GM12872 (cell line): ENCODE measurements at regions not wholly inside any gene's neighbourhood (a gene's known extent, or its start where the extent isn't known, plus 50 kb on each side); places are given as distances from the start of the nearest gene placed in this dataset.

ENCODE experiments used
- TF ChIP-seq, protein P1 (sequence below): IDR thresholded peaks from 3 replicates; pipeline ENCODE4 v1.5.1; 2011; ENCODE audit warnings: low read depth, mild to moderate bottlenecking, low read length, moderate library complexity; ENCODE audit not compliant: insufficient read depth

DNA sequence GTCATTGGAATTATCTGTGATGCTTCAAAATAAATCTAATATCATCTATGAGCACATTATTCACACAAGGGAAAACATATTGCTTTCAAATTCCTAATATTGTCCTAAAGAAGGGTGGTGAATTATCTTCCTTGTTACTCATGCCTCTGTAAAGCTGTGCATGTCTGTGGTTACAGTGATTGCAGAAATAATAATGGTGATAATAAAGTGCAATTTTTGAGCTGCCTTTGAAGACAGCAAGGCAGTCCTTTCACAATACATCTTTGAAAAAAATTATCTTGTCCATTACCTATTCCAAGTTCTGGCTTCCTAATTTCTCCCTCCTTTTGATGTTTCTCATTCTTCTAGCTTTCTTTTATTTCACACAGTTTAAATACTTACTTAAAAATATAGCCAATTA is 442.1 kb upstream of the EYS start:
- TF ChIP-seq, protein P1, sequence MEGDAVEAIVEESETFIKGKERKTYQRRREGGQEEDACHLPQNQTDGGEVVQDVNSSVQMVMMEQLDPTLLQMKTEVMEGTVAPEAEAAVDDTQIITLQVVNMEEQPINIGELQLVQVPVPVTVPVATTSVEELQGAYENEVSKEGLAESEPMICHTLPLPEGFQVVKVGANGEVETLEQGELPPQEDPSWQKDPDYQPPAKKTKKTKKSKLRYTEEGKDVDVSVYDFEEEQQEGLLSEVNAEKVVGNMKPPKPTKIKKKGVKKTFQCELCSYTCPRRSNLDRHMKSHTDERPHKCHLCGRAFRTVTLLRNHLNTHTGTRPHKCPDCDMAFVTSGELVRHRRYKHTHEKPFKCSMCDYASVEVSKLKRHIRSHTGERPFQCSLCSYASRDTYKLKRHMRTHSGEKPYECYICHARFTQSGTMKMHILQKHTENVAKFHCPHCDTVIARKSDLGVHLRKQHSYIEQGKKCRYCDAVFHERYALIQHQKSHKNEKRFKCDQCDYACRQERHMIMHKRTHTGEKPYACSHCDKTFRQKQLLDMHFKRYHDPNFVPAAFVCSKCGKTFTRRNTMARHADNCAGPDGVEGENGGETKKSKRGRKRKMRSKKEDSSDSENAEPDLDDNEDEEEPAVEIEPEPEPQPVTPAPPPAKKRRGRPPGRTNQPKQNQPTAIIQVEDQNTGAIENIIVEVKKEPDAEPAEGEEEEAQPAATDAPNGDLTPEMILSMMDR, result no peak

DNA sequence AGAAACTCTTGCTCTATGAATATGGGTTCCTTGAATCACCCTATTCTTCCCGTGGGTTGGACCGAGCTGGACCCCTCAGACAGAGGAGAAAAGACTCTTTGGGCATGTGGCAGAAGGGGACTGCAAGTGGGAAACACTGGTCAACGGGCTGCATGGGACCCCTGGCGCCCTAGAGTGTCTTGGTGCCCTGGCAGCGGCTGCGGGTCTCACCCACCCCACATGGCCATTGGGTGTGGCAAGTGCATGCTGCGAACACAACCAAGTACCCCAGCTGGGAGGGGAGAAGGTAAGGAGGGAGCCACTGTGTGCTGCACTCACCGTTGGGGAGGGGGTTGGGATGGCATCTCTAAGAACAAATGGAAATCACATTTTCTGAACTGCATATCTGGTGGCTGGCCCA is 438.8 kb upstream of the EYS start:
- TF ChIP-seq, protein P1, result no peak

DNA sequence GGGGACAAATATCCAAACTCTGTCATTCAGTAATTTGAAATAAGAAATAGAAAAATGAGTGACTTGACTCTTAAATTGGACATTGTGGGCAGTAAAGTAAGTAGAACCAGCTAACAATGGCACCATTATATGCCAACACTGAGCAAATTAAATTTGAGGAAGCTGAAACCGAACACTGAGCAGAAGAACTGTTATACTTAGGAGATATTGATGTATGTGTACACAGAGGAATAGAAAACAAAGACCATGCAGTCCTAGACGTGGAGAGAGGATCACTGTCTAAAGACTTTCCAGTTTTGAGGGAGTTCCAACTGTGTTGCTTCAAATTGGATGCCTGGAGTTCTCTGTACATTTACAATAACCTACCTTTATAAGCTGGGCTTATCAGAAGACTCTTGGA is 427.0 kb upstream of the EYS start:
- TF ChIP-seq, protein P1, result no peak

DNA sequence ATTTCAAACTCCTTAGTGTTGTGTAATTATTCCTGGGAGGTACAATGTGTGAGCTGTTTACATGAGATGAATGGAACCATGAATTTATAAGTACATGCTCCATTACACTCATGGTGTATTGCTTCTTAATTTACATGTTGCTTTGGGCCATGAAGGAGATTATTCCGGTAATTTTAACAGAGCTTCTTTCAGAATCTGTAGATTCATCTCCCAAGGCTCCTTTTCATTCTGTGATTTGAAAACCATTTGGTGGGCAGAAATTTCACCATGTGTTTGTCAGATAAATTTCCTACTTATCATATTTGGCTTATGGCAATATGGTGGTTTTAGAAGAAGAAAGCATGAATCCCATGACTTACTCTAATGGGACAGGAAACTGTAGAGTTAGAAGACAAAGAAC is 421.6 kb upstream of the EYS start:
- TF ChIP-seq, protein P1, result no peak

DNA sequence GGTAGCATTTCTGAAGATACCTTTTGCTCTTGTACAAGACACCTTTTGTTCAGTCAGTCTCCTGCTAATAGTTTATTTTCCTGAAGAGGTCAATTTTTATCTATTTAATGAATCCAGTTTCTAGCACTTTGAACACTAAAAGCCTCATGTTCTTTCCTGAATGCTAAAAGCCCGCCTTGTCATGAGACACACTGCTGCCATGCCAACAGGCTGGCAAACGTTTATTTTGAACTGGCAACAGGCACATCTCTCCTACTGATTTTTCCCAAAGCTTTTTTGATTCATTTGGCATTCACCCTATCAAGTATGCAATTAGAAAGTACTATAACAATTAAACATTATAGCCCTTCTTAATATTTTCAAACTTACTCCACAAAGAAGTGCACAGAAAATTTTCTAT is 421.2 kb upstream of the EYS start:
- TF ChIP-seq, protein P1, result no peak

DNA sequence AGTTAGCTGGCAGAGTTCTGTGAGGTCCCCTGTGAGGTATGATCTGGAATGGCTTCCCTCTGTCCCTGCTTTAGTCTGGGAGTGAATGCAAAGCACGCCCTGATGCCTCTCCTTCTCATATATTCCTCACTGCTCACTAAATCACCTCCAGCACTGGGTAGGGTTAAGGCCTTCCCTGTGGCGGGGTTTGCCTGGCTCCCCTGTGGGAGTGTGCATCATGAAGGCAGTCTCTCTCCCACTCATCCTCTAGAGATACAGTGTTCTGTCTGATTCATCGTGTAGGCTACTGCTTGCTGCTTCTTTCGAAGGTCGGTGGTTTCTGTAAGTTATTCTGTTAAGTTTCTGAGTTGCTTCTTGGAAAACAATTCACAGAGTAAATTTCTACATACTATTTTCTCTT is 420.0 kb upstream of the EYS start:
- TF ChIP-seq, protein P1, result no peak

DNA sequence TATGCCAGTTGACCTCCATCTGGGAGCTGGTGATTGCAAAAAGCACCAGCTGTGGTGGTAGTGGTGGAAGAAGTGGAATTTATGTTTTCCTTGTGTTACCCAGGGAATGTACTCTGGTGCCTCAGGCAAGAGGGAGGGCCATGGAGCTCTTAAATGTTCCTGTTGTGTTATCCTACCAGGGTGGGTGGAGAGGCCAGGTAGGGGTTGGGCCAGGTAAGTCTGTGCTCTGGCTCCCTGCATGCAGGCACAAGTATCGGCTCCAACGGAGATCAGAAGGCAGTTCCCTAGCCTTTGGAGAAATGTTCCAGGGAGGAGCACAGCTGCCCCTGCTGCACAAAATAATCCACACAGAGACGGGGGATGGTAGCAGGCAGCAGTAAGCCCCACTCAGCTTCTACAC is 419.3 kb upstream of the EYS start:
- TF ChIP-seq, protein P1, result no peak

DNA sequence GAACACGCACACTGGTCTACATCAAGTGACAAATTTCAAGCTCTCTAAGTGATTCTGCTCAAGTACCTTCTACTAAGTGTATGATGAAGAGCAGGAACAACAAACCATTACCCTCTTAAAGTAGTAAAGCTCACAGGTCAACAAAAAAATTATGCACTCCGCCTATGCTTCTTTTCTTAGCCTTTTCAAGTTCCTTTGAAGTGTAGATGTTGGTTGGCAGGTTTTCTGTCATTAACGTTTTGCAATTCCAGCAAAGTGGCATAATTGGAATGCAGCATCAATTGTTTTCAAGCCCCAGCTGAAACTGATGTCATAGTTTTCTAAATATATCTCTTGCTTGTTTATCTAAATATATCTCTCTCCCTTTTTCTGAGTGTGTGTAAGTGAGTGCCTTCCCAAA is 396.9 kb upstream of the EYS start:
- TF ChIP-seq, protein P1, result no peak
